ENCODE measurements at regions not wholly inside any gene's neighbourhood (a gene's known extent, or its start where the extent isn't known, plus 50 kb on each side); places are given as distances from the start of the nearest gene placed in this dataset.

DNA sequence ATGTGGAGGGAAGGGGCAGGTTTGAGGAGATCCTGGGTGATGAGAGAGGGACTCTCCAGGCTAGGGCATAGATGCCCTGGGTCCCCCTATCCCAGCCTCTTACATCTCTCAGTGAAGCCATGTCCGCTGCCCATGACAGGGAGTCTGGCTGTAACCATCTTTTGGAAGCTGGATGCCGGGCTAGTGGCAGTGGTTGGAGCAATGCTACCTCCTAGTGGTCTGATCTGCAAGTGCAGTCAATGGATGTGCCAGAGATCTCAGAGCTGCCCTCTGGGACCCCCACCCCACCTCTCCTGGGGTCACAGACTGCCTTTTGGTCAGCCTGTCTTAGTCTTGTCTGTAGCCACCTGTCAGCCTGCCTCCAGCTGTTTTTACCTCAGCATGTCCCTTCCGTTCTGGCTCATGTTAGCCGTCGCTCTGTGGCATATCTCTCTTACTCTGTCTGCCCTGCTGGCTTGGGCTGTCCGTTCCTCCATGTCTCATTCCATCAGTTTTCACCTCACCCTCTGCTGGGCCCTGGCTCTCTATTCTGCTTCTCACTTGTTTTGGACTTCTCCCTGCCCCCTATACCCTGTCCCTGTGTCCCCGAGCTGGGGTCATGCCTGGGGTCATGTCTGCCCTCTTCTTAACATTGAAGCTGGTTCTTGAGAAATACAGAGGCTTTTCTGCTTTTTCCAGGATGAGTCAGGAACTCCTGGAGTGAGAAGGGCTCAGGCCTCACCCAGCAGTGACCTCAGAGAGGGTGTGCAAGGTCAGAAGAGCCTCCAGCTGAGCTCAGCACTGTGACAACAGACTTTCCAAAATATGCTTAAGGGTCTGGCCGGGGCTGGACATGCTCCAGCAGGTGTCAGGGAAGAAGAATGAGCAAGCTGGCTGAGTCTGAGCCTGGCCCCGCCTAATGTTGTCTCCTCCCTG, 52.0 kb upstream of the THY1 start:
- CTCF ChIA-PET: interaction anchor here (0.5 to 1.7 kb wide), 27 partner anchors 12 to 1229 kb away, joined by 3 to 24 read pairs (median 3); partner anchors contain the start of genes MCAM and USP2
- POLR2A ChIA-PET (ENCODE audit: low non-redundant PET): no interaction called here
- peak overlapping the region; percentile 80 for H3K27ac ChIP-seq
- peak; percentile 57 for DNase-seq (ENCODE audit: low spot score)
- TF ChIP-seq, protein P1, sequence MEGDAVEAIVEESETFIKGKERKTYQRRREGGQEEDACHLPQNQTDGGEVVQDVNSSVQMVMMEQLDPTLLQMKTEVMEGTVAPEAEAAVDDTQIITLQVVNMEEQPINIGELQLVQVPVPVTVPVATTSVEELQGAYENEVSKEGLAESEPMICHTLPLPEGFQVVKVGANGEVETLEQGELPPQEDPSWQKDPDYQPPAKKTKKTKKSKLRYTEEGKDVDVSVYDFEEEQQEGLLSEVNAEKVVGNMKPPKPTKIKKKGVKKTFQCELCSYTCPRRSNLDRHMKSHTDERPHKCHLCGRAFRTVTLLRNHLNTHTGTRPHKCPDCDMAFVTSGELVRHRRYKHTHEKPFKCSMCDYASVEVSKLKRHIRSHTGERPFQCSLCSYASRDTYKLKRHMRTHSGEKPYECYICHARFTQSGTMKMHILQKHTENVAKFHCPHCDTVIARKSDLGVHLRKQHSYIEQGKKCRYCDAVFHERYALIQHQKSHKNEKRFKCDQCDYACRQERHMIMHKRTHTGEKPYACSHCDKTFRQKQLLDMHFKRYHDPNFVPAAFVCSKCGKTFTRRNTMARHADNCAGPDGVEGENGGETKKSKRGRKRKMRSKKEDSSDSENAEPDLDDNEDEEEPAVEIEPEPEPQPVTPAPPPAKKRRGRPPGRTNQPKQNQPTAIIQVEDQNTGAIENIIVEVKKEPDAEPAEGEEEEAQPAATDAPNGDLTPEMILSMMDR (conservative IDR thresholded peaks at IDR 0.05; ENCODE audit: low read depth): peak; percentile 82

- POLR2A ChIA-PET (ENCODE audit: low non-redundant PET): no interaction called here
- CTCF ChIA-PET: interaction anchor here (0.5 to 1.7 kb wide), 18 partner anchors 13 to 1228 kb away, joined by 3 to 24 read pairs (median 4); partner anchors contain the start of genes MCAM and USP2
- H3K27ac ChIP-seq: peak overlapping the region; percentile 80
- DNase-seq (ENCODE audit: low spot score): no peak
- TF ChIP-seq, protein P1 (conservative IDR thresholded peaks at IDR 0.05; ENCODE audit: low read depth): no peak
Measured at GRCh38 chr11:119473901-119474681, 51.1 kb upstream of the THY1 start.

- TF ChIP-seq, protein P1 (conservative IDR thresholded peaks at IDR 0.05; ENCODE audit: low read depth): no peak
- CTCF ChIA-PET: interaction anchor here (0.6 kb wide), 1 partner anchor 169 kb away, joined by 4 read pairs; no protein-coding TSS in a partner anchor
- POLR2A ChIA-PET (ENCODE audit: low non-redundant PET): no interaction called here
- DNase-seq (ENCODE audit: low spot score): no peak
- H3K27ac ChIP-seq: no peak overlapping the region
Measured at GRCh38 chr11:119473226-119473625, 50.3 kb upstream of the THY1 start.

GRCh38 chr11:119472856-119473222, 49.9 kb upstream of the THY1 start:
- CTCF ChIA-PET: interaction anchor here (0.6 to 0.7 kb wide), 2 partner anchors 117 to 169 kb away, joined by 4 to 5 read pairs; no protein-coding TSS in a partner anchor
- H3K27ac ChIP-seq: no peak overlapping the region
- TF ChIP-seq, protein P1 (conservative IDR thresholded peaks at IDR 0.05; ENCODE audit: low read depth): no peak
- POLR2A ChIA-PET (ENCODE audit: low non-redundant PET): no interaction called here
- no peak for DNase-seq (ENCODE audit: low spot score)
